ENCODE measurements at regions not wholly inside any gene's neighbourhood (a gene's known extent, or its start where the extent isn't known, plus 50 kb on each side); places are given as distances from the start of the nearest gene placed in this dataset.

- Mint-ChIP-seq H3K36me3 (no peaks in the 10 kb centered on the region), H3K4me3 (no peak overlapping the region), H3K4me1 (peaks cover 5% of the 10 kb centered on the region), H3K27ac (no peak overlapping the region), H3K27me3 (ENCODE audit: insufficient read depth, low read depth) (peaks cover 2% of the 10 kb centered on the region), H3K9me3 (no peaks in the 10 kb centered on the region)
- no peaks in the 10 kb centered on the region for H3K79me2 ChIP-seq (ENCODE audit: low read depth)
- no peaks in the 10 kb centered on the region for H3K36me3 ChIP-seq
- no peak overlapping the region for H3K4me3 ChIP-seq
- no peaks in the 10 kb centered on the region for H3K9me3 ChIP-seq (ENCODE audit: low read depth)
- H3K9ac ChIP-seq = no peak overlapping the region
- no peak overlapping the region for H2AFZ ChIP-seq (replicated peaks)
- H3K4me2 ChIP-seq = no peak overlapping the region
- no peaks in the 10 kb centered on the region for H4K20me1 ChIP-seq (ENCODE audit: low read depth)
- H3K27ac ChIP-seq = no peak overlapping the region
- TF ChIP-seq EZH2phosphoT487 (IDR thresholded peaks at IDR 0.05) = no peak
- TF ChIP-seq EZH2 (IDR thresholded peaks at IDR 0.05) = no peak
- no peak for TF ChIP-seq CTCF (IDR thresholded peaks at IDR 0.05)
- DNase-seq (ENCODE audit: low spot score) = no peak
- H3K27me3 ChIP-seq = no peaks in the 10 kb centered on the region
- H3K4me1 ChIP-seq = no peaks in the 10 kb centered on the region
- H3F3A ChIP-seq (ENCODE audit: low read depth) = no peaks in the 10 kb centered on the region
Observed at GRCh38 chr11:110897035-110897434, 184.8 kb upstream of the ARHGAP20 start.

GRCh38 chr11:110896358-110896757 is 184.1 kb upstream of the ARHGAP20 start:
- Histone ChIP-seq H3K4me2 (no peak overlapping the region), H3K27ac (no peak overlapping the region), H3K36me3 (no peaks in the 10 kb centered on the region), H3K4me1 (no peaks in the 10 kb centered on the region), H3K9ac (no peak overlapping the region), H3K9me3 (ENCODE audit: low read depth) (no peaks in the 10 kb centered on the region), H3K4me3 (no peak overlapping the region), H3K27me3 (no peaks in the 10 kb centered on the region), H4K20me1 (ENCODE audit: low read depth) (no peaks in the 10 kb centered on the region), H3K79me2 (ENCODE audit: low read depth) (no peaks in the 10 kb centered on the region), H2AFZ (replicated peaks) (no peak overlapping the region), H3F3A (ENCODE audit: low read depth) (no peaks in the 10 kb centered on the region)
- H3K36me3 Mint-ChIP-seq = no peaks in the 10 kb centered on the region
- no peak for DNase-seq (ENCODE audit: low spot score)
- H3K27ac Mint-ChIP-seq = no peak overlapping the region
- no peaks in the 10 kb centered on the region for H3K9me3 Mint-ChIP-seq
- TF ChIP-seq CTCF (IDR thresholded peaks at IDR 0.05) = no peak
- TF ChIP-seq EZH2 (IDR thresholded peaks at IDR 0.05) = no peak
- TF ChIP-seq EZH2phosphoT487 (IDR thresholded peaks at IDR 0.05) = no peak
- H3K27me3 Mint-ChIP-seq (ENCODE audit: insufficient read depth, low read depth) = peaks cover 2% of the 10 kb centered on the region
- H3K4me1 Mint-ChIP-seq = peaks cover 5% of the 10 kb centered on the region
- H3K4me3 Mint-ChIP-seq = no peak overlapping the region

- H3K79me2 ChIP-seq (ENCODE audit: low read depth) = no peaks in the 10 kb centered on the region
- no peak overlapping the region for H3K27ac ChIP-seq
- no peak overlapping the region for H3K27ac Mint-ChIP-seq
- H3K9me3 ChIP-seq (ENCODE audit: low read depth) = no peaks in the 10 kb centered on the region
- H3K27me3 Mint-ChIP-seq (ENCODE audit: insufficient read depth, low read depth) = peaks cover 2% of the 10 kb centered on the region
- peaks cover 5% of the 10 kb centered on the region for H3K4me1 Mint-ChIP-seq
- no peaks in the 10 kb centered on the region for H3K4me1 ChIP-seq
- no peak overlapping the region for H3K9ac ChIP-seq
- H3K9me3 Mint-ChIP-seq = no peaks in the 10 kb centered on the region
- DNase-seq (ENCODE audit: low spot score) = no peak
- H3F3A ChIP-seq (ENCODE audit: low read depth) = no peaks in the 10 kb centered on the region
- H3K4me3 Mint-ChIP-seq = no peak overlapping the region
- no peaks in the 10 kb centered on the region for H3K36me3 ChIP-seq
- H3K4me3 ChIP-seq = no peak overlapping the region
- H3K36me3 Mint-ChIP-seq = no peaks in the 10 kb centered on the region
- no peak overlapping the region for H3K4me2 ChIP-seq
- no peak overlapping the region for H2AFZ ChIP-seq (replicated peaks)
- no peaks in the 10 kb centered on the region for H4K20me1 ChIP-seq (ENCODE audit: low read depth)
- no peaks in the 10 kb centered on the region for H3K27me3 ChIP-seq
- TF ChIP-seq EZH2 (IDR thresholded peaks at IDR 0.05) = no peak
Observed at GRCh38 chr11:110894224-110894623, 182.0 kb upstream of the ARHGAP20 start.

GRCh38 chr11:110892741-110893285 is 180.6 kb upstream of the ARHGAP20 start:
- no peak overlapping the region for H3K4me3 Mint-ChIP-seq

More at GRCh38 chr11:110892741-110893285, 180.6 kb upstream of the ARHGAP20 start:
- Histone ChIP-seq H3K36me3 (no peaks in the 10 kb centered on the region), H2AFZ (replicated peaks) (no peak overlapping the region), H3K27me3 (no peaks in the 10 kb centered on the region), H3K9ac (no peak overlapping the region), H3K9me3 (ENCODE audit: low read depth) (no peaks in the 10 kb centered on the region), H3K27ac (no peak overlapping the region), H4K20me1 (ENCODE audit: low read depth) (no peaks in the 10 kb centered on the region), H3F3A (ENCODE audit: low read depth) (no peaks in the 10 kb centered on the region), H3K4me2 (no peak overlapping the region), H3K4me1 (no peaks in the 10 kb centered on the region), H3K4me3 (no peak overlapping the region), H3K79me2 (ENCODE audit: low read depth) (no peaks in the 10 kb centered on the region)
- peaks cover 2% of the 10 kb centered on the region for H3K27me3 Mint-ChIP-seq (ENCODE audit: insufficient read depth, low read depth)
- no peak for TF ChIP-seq EZH2 (IDR thresholded peaks at IDR 0.05)
- TF ChIP-seq EZH2phosphoT487 (IDR thresholded peaks at IDR 0.05) = no peak
- no peak for TF ChIP-seq CTCF (IDR thresholded peaks at IDR 0.05)
- no peak overlapping the region for H3K27ac Mint-ChIP-seq
- no peaks in the 10 kb centered on the region for H3K36me3 Mint-ChIP-seq
- no peaks in the 10 kb centered on the region for H3K9me3 Mint-ChIP-seq
- peaks cover 5% of the 10 kb centered on the region for H3K4me1 Mint-ChIP-seq
- DNase-seq (ENCODE audit: low spot score) = no peak
